ENCODE measurements at regions not wholly inside any gene's neighbourhood (a gene's known extent, or its start where the extent isn't known, plus 50 kb on each side); places are given as distances from the start of the nearest gene placed in this dataset.
"Not testable (repeated sequence)": the region's sequence is repeated elsewhere in the genome, so short reads cannot be mapped to it uniquely, and the experiment has no call there.

GRCh38 chr10:131363416-131363815 is 51.9 kb upstream of the TCERG1L start:
- no peak for DNase-seq

- no peak for DNase-seq
These were observed 60.0 kb upstream of the TCERG1L start for GRCh38 chr10:131371571-131371970.

- no peak for DNase-seq
These were observed 70.1 kb upstream of the TCERG1L start for GRCh38 chr10:131381576-131381975.

GRCh38 chr10:131385161-131385872 is 73.8 kb upstream of the TCERG1L start:
- DNase-seq: not testable (repeated sequence)

- no peak for DNase-seq
These were observed 75.6 kb upstream of the TCERG1L start for GRCh38 chr10:131387018-131387529.

GRCh38 chr10:131391936-131392335 is 80.4 kb upstream of the TCERG1L start:
- no peak for DNase-seq

GRCh38 chr10:131396121-131397050 is 84.9 kb upstream of the TCERG1L start:
- DNase-seq: no peak

- DNase-seq: no peak
These were observed 86.6 kb upstream of the TCERG1L start for GRCh38 chr10:131398166-131398565.

- DNase-seq: no peak
These were observed 88.5 kb upstream of the TCERG1L start for GRCh38 chr10:131399981-131400380.

GRCh38 chr10:131400513-131400912 is 89.0 kb upstream of the TCERG1L start:
- no peak for DNase-seq

GRCh38 chr10:131402771-131403650 is 91.5 kb upstream of the TCERG1L start:
- DNase-seq: no peak

- DNase-seq: no peak
These were observed 92.4 kb upstream of the TCERG1L start for GRCh38 chr10:131403936-131404335.

GRCh38 chr10:131404886-131405285 is 93.4 kb upstream of the TCERG1L start:
- no peak for DNase-seq

GRCh38 chr10:131406676-131407392 is 95.3 kb upstream of the TCERG1L start:
- no peak for DNase-seq

GRCh38 chr10:131418681-131419080 is 107.2 kb upstream of the TCERG1L start:
- no peak for DNase-seq

- no peak for DNase-seq
These were observed 108.3 kb upstream of the TCERG1L start for GRCh38 chr10:131419797-131420196.

- DNase-seq: no peak
These were observed 109.3 kb upstream of the TCERG1L start for GRCh38 chr10:131420867-131421266.

- no peak for DNase-seq
These were observed 109.9 kb upstream of the TCERG1L start for GRCh38 chr10:131421381-131421780.

GRCh38 chr10:131422731-131423130 is 111.2 kb upstream of the TCERG1L start:
- DNase-seq: no peak

GRCh38 chr10:131424053-131424452 is 112.5 kb upstream of the TCERG1L start:
- no peak for DNase-seq

GRCh38 chr10:131424836-131425491 is 113.4 kb upstream of the TCERG1L start:
- DNase-seq: no peak

All from RPMI8226 (cell line).